CD14-positive monocyte (primary cell): ENCODE measurements at regions not wholly inside any gene's neighbourhood (a gene's known extent, or its start where the extent isn't known, plus 50 kb on each side); places are given as distances from the start of the nearest gene placed in this dataset.

ENCODE experiments used
- DNase-seq, 3 donors: peaks; one replicate each; pipeline ENCODE4 v3.0.0-alpha.2; 2011 to 2022
- H2AFZ ChIP-seq: 2 replicates; pipeline ENCODE4 v1.6.0; 2012; ENCODE audit warnings: mild to moderate bottlenecking, low read depth, low read length, inconsistent platforms; ENCODE audit not compliant: insufficient read depth, poor library complexity, severe bottlenecking
- H3K27ac ChIP-seq, 2 donors: 1 replicate in 1 of 2; 2 replicates in 1 of 2; pipeline ENCODE4 v1.5.1; 2012 to 2013; ENCODE audit warnings: low read length in 2 of 2, control low read depth in 1 of 2, inconsistent platforms in 1 of 2, low read depth in 1 of 2, mild to moderate bottlenecking in 1 of 2
- H3K27me3 ChIP-seq, 2 donors: one replicate each; pipeline versions ENCODE4 v1.6.0 to v1.6.1; 2011 to 2013; ENCODE audit warnings: low read length in 2 of 2; ENCODE audit not compliant: control insufficient read depth in 2 of 2, insufficient read depth in 2 of 2
- H3K36me3 ChIP-seq, 2 donors: replicated peaks in 1 of 2; 1 replicate in 1 of 2; 2 replicates in 1 of 2; pipeline versions ENCODE4 v1.5.1 to v1.6.1; 2012 to 2013; ENCODE audit warnings: low read length in 2 of 2, control low read depth in 1 of 2, inconsistent platforms in 1 of 2, mild to moderate bottlenecking in 1 of 2; ENCODE audit not compliant: insufficient read depth in 2 of 2, control insufficient read depth in 1 of 2
- H3K4me1 ChIP-seq, 2 donors: 1 replicate in 1 of 2; 2 replicates in 1 of 2; pipeline versions ENCODE4 v1.5.1 to v1.6.1; 2012 to 2013; ENCODE audit warnings: low read length in 2 of 2, control low read depth in 1 of 2, inconsistent platforms in 1 of 2, mild to moderate bottlenecking in 1 of 2, moderate library complexity in 1 of 2; ENCODE audit not compliant: insufficient read depth in 2 of 2, control insufficient read depth in 1 of 2
- H3K4me2 ChIP-seq: replicated peaks from 2 replicates; pipeline ENCODE3; 2012; ENCODE audit warnings: low read length, moderate library complexity, mild to moderate bottlenecking; ENCODE audit not compliant: poor library complexity, severe bottlenecking; ENCODE audit errors: extremely low read depth
- H3K4me3 ChIP-seq, 3 experiments: fragments of 200-600 bp in 1 of 3; sonication (generic) in 1 of 3; replicated peaks in 1 of 3; 1 replicate in 2 of 3; 2 replicates in 1 of 3; pipeline ENCODE4 v1.5.1; 2011 to 2013; ENCODE audit warnings: low read length in 3 of 3, mild to moderate bottlenecking in 3 of 3, control low read depth in 2 of 3, low read depth in 2 of 3, inconsistent platforms in 1 of 3, moderate library complexity in 1 of 3
- H3K79me2 ChIP-seq: 2 replicates; pipeline ENCODE4 v1.6.0; 2012; ENCODE audit warnings: mild to moderate bottlenecking, control low read depth, inconsistent platforms, low read length, moderate library complexity; ENCODE audit not compliant: insufficient read depth
- H3K9ac ChIP-seq: 2 replicates; pipeline ENCODE4 v1.6.0; 2017; ENCODE audit warnings: low read length, mild to moderate bottlenecking; ENCODE audit not compliant: insufficient read depth, poor library complexity, severe bottlenecking
- H3K9me3 ChIP-seq, 2 donors: replicated peaks in 1 of 2; 1 replicate in 1 of 2; 2 replicates in 1 of 2; pipeline versions ENCODE4 v1.5.1 to v1.6.1; 2012 to 2013; ENCODE audit warnings: low read length in 2 of 2, control low read depth in 1 of 2; ENCODE audit not compliant: control insufficient read depth in 1 of 2, insufficient read depth in 1 of 2
- H4K20me1 ChIP-seq: 2 replicates; pipeline ENCODE4 v1.6.0; 2012; ENCODE audit warnings: mild to moderate bottlenecking, low read length, control low read depth, moderate library complexity; ENCODE audit not compliant: insufficient read depth
- H3K27ac Mint-ChIP-seq, 7 donors: one replicate each; pipeline ENCODE4 v1.8.0; 2020; ENCODE audit warnings: mild to moderate bottlenecking in 7 of 7, mixed read lengths in 7 of 7, moderate library complexity in 6 of 7, inconsistent platforms in 2 of 7
- H3K27me3 Mint-ChIP-seq, 3 donors: one replicate each; pipeline ENCODE4 v1.8.0; 2021 to 2022; ENCODE audit warnings: low read depth in 3 of 3, mild to moderate bottlenecking in 3 of 3, mixed read lengths in 3 of 3, moderate library complexity in 3 of 3, inconsistent platforms in 1 of 3
- H3K36me3 Mint-ChIP-seq, 2 donors: one replicate each; pipeline ENCODE4 v1.8.0; 2020; ENCODE audit warnings: mixed read lengths in 2 of 2, inconsistent platforms in 1 of 2, mild to moderate bottlenecking in 1 of 2
- H3K4me1 Mint-ChIP-seq: one replicate; pipeline ENCODE4 v1.8.0; 2020; ENCODE audit warnings: mild to moderate bottlenecking, mixed read lengths
- H3K4me3 Mint-ChIP-seq, 2 donors: one replicate each; pipeline ENCODE4 v1.8.0; 2020; ENCODE audit warnings: mild to moderate bottlenecking in 2 of 2, mixed read lengths in 2 of 2, moderate library complexity in 1 of 2
- H3K9me3 Mint-ChIP-seq, 7 donors: one replicate each; pipeline ENCODE4 v1.8.0; 2020 to 2022; ENCODE audit warnings: mixed read lengths in 7 of 7, mild to moderate bottlenecking in 6 of 7, moderate library complexity in 6 of 7, inconsistent platforms in 2 of 7
- CTCF ChIP-seq: fragments of 200-600 bp; IDR thresholded peaks from one replicate; pipeline ENCODE4 v1.8.0; 2022; ENCODE audit warnings: antibody characterized with exemption, mild to moderate bottlenecking
- WGBS: methylation state at CpG from one replicate; pipeline ENCODE4 v1.1.5; 2013; ENCODE audit warnings: missing lambda C conversion rate; ENCODE audit not compliant: insufficient coverage; 5-methylcytosine and 5-hydroxymethylcytosine counted together
- intact Hi-C, 2 donors: fragments of 100-400 bp; cut with micrococcal nuclease; formaldehyde crosslinking; loops; one replicate each; pipeline versions ENCODE4 v1.15.0 to v1.15.1; 2023

- H3K27ac Mint-ChIP-seq, result no peak overlapping the region
- H2AFZ ChIP-seq, result no peak overlapping the region
- H3K36me3 ChIP-seq, result no peaks in the 10 kb centered on the region
- no peaks in the 10 kb centered on the region for H3K4me1 Mint-ChIP-seq
- no peaks in the 10 kb centered on the region for H3K4me1 ChIP-seq
- H3K4me2 ChIP-seq, result no peak overlapping the region
- no peaks in the 10 kb centered on the region for H3K36me3 Mint-ChIP-seq
- TF ChIP-seq CTCF, result no peak
- peaks cover 0 to 5% (median 0%) of the 10 kb centered on the region in 7 donors for H3K9me3 Mint-ChIP-seq
- no peaks in the 10 kb centered on the region for H3K9me3 ChIP-seq
- peaks cover 0 to 5% (median 2%) of the 10 kb centered on the region in 3 donors for H3K27me3 Mint-ChIP-seq
- no peak overlapping the region for H3K27ac ChIP-seq
- intact Hi-C loops, result no loop called here
- no peak overlapping the region for H3K4me3 ChIP-seq
- no peaks in the 10 kb centered on the region for H3K79me2 ChIP-seq
- H3K9ac ChIP-seq, result no peak overlapping the region
- H4K20me1 ChIP-seq, result no peaks in the 10 kb centered on the region
- no peaks in the 10 kb centered on the region for H3K27me3 ChIP-seq
- 80% methylated on average over 7 of the region's 8 CpGs for WGBS
- peak overlapping the region in 1 of 2 donors; percentile 41 for H3K4me3 Mint-ChIP-seq
- DNase-seq, result no peak
Observed at GRCh38 chr1:29542548-29542947, 306.2 kb downstream of the PTPRU start.

GRCh38 chr1:29541631-29542030 lies 305.3 kb downstream of the PTPRU start:
- Histone ChIP-seq H4K20me1 (no peaks in the 10 kb centered on the region), H3K9me3 (no peaks in the 10 kb centered on the region), H2AFZ (no peak overlapping the region), H3K27me3 (no peaks in the 10 kb centered on the region), H3K79me2 (no peaks in the 10 kb centered on the region), H3K9ac (no peak overlapping the region), H3K4me1 (no peaks in the 10 kb centered on the region), H3K4me3 (no peak overlapping the region), H3K36me3 (no peaks in the 10 kb centered on the region), H3K4me2 (no peak overlapping the region), H3K27ac (no peak overlapping the region)
- DNase-seq, result no peak
- Mint-ChIP-seq H3K36me3 (no peaks in the 10 kb centered on the region), H3K27ac (no peak overlapping the region), H3K27me3 (peaks cover 0 to 7% (median 2%) of the 10 kb centered on the region in 3 donors), H3K9me3 (peaks cover 0 to 5% (median 0%) of the 10 kb centered on the region in 7 donors), H3K4me1 (no peaks in the 10 kb centered on the region), H3K4me3 (no peak overlapping the region)
- no peak for TF ChIP-seq CTCF
- intact Hi-C loops, result no loop called here
- 100% methylated on average over 5 of the region's 7 CpGs for WGBS
